ENCODE measurements at regions not wholly inside any gene's neighbourhood (a gene's known extent, or its start where the extent isn't known, plus 50 kb on each side); places are given as distances from the start of the nearest gene placed in this dataset.

DNA sequence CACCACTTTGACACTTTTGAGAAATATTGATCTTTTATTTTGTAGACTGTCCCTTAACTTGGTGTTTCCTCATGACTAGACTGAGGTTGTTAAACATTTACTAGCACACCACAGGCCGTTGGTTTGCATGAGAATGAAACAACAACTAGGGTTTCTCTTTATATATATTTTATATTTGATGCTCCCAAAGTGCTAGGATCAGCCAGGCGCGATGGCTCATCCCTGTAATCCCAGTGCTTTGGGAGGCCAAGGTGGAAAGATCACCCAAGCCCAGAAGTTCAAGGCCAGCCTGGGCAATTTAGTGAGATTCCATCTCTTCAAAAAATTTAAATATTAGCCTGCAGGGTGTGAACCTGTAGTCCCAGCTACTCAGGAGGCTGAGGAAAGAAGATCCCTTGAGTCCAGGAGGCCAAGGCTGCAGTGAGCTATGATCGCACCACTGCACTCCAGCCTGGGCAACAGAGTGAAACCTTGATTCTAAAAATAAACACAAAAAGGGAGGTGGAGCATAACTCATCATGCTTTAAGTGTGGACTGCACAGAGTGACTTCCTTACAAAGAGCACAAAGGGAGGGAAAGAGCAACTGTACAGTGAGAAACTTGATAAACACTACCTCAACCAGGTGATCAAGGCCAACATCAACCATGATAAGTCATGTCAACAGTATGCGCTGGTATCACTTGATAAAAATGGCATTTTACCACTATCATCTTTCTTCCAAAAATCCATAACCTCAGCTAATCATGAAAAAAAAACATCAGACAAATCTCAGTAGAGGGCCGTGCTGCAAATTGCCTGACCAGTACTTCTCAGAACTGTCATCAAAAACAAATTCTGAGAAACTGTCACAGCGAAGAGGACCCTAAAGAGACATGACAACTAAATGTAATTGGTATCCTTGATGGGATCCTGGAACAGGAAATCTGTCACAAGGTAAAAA is 72.8 kb upstream of the ATF7IP2 start:
- DNase-seq (ENCODE audit: low read depth), result no peak
- H3K4me3 ChIP-seq (ENCODE audit: control insufficient read depth, low read depth, low read length), result no peak overlapping the region
- no peak for TF ChIP-seq CTCF (conservative IDR thresholded peaks at IDR 0.05; ENCODE audit: control insufficient read depth, insufficient read depth, low read depth, low read length)

- H3K4me3 ChIP-seq (ENCODE audit: control insufficient read depth, low read depth, low read length), result no peak overlapping the region
- no peak for TF ChIP-seq CTCF (conservative IDR thresholded peaks at IDR 0.05; ENCODE audit: control insufficient read depth, insufficient read depth, low read depth, low read length)
- DNase-seq (ENCODE audit: low read depth), result no peak
Measured at GRCh38 chr16:10314317-10314716, 71.5 kb upstream of the ATF7IP2 start.

DNA sequence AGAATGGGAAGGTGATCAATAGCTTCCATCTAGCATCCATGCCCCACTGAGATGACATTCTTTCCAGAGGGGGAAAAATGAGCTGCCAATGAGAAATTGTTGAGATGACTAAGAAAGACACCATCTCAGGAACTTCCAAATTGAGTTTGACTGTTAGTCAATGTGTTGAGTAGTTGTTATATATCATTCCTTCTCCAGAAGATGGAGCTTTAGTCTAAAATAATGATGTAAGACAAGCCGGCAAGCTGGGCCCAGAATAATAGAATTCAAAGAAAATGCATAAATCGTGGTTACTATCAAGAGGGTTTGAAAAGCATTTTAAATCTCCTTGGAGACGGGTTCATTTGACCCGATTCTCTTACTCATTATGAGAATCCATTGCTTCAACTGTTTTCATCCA is 71.0 kb upstream of the ATF7IP2 start:
- no peak overlapping the region for H3K4me3 ChIP-seq (ENCODE audit: control insufficient read depth, low read depth, low read length)
- peak; percentile 26 for DNase-seq (ENCODE audit: low read depth)
- no peak for TF ChIP-seq CTCF (conservative IDR thresholded peaks at IDR 0.05; ENCODE audit: control insufficient read depth, insufficient read depth, low read depth, low read length)

- H3K4me3 ChIP-seq (ENCODE audit: control insufficient read depth, low read depth, low read length), result no peak overlapping the region
- DNase-seq (ENCODE audit: low read depth), result no peak
- no peak for TF ChIP-seq CTCF (conservative IDR thresholded peaks at IDR 0.05; ENCODE audit: control insufficient read depth, insufficient read depth, low read depth, low read length)
Measured at GRCh38 chr16:10317425-10318001, 68.3 kb upstream of the ATF7IP2 start.

GRCh38 chr16:10318798-10319500 is 66.9 kb upstream of the ATF7IP2 start:
- H3K4me3 ChIP-seq (ENCODE audit: control insufficient read depth, low read depth, low read length), result no peak overlapping the region
- DNase-seq (ENCODE audit: low read depth), result no peak
- no peak for TF ChIP-seq CTCF (conservative IDR thresholded peaks at IDR 0.05; ENCODE audit: control insufficient read depth, insufficient read depth, low read depth, low read length)

GRCh38 chr16:10321407-10322387 is 64.2 kb upstream of the ATF7IP2 start:
- DNase-seq (ENCODE audit: low read depth), result no peak
- H3K4me3 ChIP-seq (ENCODE audit: control insufficient read depth, low read depth, low read length), result no peak overlapping the region
- no peak for TF ChIP-seq CTCF (conservative IDR thresholded peaks at IDR 0.05; ENCODE audit: control insufficient read depth, insufficient read depth, low read depth, low read length)
